HG02763 (cell line): ENCODE measurements at regions not wholly inside any gene's neighbourhood (a gene's known extent, or its start where the extent isn't known, plus 50 kb on each side); places are given as distances from the start of the nearest gene placed in this dataset.
"Not testable (repeated sequence)": the region's sequence is repeated elsewhere in the genome, so short reads cannot be mapped to it uniquely, and the experiment has no call there.

ENCODE experiments used
- ATAC-seq: cut with Tn5 transposase; IDR thresholded peaks from one replicate; pipeline ENCODE4 v1.9.1; 2021; ENCODE audit warnings: mild to moderate bottlenecking, moderate library complexity; ENCODE audit not compliant: unreplicated experiment

DNA sequence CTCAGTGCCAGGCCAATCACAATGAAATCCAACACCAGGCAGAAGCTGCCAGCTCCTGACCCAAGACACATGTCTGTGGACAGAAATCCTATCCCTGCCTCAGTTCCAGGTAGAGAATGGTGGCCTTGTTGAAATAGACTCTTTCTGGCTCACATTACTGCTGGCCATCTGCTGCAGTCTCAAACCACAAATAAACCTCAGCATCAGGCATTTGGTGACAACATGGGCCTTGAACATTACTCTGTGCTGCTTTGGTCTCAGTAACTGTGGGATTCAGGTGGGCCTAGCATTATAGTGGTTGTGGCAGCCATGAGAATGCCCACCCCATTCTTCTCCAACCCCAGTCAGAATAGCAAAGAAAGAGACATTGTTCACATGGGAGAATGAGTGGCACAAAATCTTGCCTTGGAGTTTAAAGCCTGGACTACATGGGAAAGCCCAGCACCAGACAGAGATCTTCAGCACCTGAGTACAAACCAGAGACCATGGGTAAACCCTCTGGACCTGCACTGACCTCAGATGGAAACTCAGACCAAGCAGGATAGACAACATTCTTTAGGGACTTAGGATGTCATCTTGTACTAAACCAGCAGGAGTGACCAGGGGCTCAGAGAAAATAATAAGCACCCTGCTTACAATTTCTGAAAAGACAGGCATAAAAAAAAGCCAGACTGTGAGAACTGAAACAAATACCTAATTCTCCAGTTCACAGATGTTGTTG is 50.4 kb upstream of the TRAM1L1 start:
- ATAC-seq: no peak

DNA sequence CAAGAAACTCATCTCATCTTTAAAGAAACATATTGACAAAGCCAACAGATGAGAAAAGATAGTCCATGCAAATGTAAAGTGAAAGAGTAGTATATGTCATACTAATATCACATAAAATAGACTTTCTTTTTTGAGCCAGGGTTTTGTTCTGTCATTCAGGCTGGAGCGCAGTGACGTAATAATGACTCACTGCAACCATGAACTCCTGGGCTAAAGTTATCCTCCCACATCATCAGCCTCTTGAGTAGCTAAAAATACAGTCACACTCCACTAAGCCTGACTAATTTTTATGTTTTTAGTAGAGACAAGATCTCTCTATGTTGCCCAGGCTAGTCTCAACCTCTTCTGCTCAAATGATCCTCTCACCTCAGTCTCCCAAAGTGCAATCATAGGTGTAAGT is 51.8 kb upstream of the TRAM1L1 start:
- no peak for ATAC-seq

DNA sequence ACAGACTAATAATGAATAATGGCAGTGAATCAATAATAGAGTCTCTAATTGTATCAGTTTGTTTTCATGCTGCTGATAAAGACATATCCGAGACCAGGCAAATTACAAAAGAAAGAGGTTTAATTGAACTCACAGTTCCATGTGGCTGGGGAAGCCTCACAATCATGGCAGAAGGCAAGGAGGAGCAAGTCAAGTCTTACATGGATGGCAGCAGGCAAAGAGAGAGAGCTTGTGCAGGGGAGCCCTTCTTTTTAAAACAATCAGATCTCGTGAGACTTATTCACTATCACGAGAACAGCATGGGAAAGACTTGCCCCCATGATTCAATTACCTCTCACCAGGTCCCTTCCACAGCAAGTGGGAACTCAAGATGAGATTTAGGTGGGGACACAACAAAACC is 53.4 kb upstream of the TRAM1L1 start:
- not testable (repeated sequence) for ATAC-seq

DNA sequence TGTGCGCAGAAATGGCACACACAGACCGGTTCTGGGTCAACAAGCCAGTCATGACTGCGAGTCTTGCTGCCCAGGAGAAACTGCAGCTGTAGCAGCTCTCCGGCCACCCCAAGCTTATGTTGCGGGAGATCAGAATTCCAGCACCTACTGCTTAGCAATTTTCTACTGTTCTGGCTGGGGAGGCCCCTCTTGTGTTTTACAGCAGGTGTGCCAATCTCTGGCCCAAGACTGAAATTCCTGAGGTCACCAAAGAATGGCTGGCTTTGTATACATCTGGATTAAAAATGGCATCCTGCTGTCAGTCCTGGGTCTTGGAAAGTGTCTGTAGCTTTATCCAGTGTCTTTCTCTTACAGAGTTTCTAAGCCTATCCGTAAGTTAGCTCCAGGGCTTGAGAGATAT is 68.9 kb upstream of the TRAM1L1 start:
- no peak for ATAC-seq

DNA sequence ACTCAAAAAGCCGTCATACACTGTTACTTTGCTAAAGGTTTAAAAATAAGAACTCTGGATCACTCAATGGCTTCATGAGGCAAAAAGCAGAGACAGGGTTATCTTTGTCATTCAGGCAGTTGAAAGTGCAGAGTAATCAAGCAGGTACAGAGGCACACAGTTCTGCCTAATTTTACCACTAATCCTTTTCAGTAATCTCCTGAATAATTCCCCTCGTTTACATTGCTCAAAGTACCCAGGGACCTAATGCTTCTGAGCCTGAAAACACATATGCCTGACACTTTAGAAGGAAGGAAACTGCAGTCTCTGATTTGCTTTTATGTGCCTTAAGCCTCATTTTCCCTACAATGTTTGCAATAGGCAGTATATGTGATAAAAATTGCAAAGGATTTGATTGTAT is 71.4 kb upstream of the TRAM1L1 start:
- no peak for ATAC-seq

DNA sequence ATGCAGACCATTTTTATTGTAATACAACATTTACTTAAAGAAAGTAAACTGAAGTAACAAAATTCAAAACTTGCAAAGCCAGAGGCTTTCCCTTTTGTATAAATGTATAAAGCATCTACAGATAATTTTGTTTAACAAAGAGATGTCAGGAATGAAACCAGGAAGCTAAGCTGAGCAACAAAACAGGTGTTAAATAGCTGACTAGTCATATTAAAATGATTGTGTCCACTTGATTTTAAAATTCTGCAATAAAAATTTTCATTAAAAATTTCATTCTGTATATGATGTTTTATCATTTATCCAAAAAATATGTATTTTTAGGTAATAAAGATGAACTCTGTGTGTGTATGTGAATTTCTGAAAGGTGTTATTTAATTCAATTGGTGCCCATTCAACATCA is 72.0 kb upstream of the TRAM1L1 start:
- ATAC-seq: no peak

DNA sequence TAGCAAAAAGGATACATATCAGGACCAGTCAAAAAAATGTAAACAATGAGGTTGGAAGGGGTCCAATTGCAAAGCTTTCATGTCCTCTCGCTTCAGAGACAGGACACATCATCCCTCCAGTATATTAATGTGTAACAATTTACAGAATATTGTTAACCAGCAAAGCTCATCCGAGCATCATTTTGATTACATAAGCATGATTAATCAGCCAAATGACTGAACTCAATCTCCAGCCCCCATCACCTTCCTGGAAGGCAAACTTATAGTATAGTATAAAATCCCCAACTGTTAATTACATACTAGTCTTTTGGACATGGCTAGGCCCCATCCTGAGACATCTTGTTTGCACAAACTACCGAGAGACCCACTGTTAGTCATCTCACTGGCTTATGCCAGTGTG is 77.6 kb upstream of the TRAM1L1 start:
- ATAC-seq: no peak

DNA sequence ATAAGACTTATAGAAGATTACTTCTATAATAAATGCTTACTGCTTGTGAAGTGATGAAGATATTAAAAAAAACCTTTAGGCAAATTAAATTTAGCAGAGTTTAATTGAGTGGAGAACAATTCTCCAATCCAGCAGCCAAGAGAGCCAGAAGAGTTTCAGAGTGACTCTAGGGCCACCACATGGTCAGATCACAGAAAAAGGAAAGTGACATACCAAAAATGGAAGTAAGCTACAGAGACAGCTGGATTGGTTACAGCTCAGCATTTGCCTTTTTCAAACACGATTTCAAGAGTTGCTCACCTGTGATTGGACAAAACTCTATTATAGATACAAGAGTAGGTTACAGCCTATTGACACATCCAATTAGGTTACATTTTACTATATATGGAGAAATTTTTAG is 79.0 kb upstream of the TRAM1L1 start:
- no peak for ATAC-seq

DNA sequence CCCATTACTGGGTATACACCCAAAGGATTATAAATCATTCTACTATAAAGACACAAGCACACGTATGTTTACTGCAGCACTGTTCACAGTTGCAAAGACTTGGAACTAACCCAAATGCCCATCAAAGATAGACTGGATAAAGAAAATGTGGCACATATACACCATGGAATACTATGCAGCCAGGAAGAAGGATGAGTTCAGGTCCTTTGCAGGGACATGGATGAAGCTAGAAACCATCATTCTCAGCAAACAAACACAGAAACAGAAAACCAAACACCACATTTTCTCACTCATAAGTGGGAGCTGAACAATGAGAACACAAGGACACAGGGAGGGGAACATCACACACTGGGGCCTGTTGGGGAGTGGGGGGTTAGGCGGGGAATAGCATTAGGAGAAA is 90.0 kb upstream of the TRAM1L1 start:
- not testable (repeated sequence) for ATAC-seq

DNA sequence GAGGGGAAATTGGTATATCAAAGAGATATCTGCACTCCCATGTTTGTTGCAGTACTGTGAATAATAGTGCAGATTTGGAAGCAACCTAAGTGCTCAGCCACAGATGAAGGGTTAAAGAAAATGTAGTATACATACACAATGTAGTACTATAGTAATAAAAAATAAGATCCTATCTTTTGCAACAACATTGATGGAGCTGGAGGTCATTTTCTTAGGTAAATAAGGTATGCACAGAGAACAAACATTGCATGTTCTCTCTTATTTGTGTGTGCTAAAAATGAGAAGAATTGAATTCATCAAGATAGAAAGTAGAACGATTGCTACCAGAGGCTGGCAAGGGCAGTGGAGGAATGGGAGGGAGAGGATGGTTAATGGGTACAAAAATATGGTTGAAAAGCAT is 117.9 kb upstream of the TRAM1L1 start:
- ATAC-seq: no peak

DNA sequence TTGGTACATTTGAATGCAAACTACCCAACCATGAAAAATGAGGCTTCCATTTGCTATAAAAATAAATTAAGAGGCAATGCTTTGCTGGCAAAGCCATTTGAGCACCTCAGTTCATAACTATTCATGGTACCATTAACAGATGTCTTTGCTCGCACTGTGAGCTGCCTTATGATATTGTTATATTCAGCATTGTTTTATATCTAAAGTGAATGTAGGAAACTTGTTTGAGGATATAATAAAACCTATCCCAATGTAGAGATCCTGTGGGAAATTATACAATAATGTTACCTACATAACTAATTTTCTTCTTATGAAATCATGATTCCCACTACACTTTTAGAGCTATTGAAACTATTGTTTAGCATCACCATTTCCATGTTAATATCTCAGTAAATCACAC is 125.2 kb upstream of the TRAM1L1 start:
- ATAC-seq: no peak

DNA sequence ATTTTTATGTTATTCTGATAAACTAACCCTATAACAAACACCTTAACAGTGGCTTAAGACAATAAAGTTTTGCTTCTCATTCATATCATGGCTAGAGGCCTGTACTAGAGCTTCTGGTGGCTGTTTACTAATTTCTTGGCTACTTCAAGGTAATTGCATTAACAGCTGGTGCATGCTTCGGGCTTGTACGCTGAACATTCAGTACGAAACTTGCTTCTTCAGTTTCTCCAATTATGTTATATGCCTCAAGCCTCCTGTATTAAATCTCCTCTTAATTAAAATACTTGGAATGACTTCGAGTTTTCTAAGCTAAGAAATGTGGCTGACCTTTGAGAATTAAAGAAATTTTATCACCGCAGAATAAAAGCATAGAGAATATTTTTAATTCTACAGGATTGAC is 138.9 kb upstream of the TRAM1L1 start:
- ATAC-seq: no peak

DNA sequence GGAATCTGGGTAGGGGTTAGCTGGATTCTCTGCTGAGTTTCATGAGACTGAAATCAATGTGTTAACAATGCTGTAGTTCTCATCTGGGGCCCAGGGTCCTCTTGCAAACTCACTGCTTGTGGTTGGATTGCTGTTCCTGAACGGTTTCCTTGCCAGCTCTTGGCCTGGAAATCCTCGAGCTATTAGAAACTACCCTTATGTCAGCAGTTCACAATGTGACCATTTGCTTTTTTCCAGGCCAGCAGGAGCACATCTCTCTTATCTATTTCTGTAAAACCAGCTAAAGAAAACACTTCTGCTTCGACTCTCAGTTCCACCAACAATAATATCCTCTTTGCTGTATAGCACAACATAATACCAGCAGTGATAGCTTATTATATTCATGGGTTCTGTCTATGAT is 140.1 kb upstream of the TRAM1L1 start:
- no peak for ATAC-seq

DNA sequence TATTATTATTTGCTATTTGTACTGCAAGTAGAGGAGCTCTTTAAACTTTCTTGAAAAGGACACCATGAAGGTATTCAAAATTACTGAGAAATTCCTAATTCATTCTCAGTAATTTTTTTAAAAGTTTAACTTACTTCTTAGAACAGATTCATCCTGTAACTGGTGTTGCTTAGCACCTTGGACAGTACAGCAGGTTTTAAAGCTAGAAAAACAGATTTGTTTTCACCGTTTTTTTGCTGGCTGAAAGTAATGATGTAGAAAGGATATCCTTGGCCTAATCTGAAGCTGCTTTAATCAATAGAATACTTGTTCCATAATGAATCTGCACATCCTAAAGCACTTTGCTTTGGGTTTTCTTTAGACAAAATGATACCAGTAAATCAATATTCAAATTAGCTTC is 142.5 kb upstream of the TRAM1L1 start:
- no peak for ATAC-seq

DNA sequence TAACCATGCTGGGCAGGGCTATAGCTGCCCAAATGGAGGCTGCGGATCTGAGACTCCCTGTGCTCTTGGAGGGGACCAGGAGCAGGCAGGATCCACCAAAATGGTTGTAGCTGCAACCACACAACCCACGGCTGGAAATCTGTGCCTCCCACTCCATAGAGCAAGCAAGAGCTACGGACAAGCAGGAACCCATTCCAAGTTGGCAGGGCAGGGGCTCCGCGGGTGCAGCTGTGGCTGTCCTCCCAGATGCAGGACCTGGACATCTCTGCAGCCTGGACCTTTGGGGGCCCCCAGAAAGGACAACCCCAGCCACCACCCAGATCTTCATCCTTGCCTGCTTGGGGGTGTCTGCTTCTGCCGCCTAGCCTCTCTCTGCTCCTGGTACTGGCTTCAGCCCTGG is 154.1 kb upstream of the TRAM1L1 start:
- no peak for ATAC-seq

DNA sequence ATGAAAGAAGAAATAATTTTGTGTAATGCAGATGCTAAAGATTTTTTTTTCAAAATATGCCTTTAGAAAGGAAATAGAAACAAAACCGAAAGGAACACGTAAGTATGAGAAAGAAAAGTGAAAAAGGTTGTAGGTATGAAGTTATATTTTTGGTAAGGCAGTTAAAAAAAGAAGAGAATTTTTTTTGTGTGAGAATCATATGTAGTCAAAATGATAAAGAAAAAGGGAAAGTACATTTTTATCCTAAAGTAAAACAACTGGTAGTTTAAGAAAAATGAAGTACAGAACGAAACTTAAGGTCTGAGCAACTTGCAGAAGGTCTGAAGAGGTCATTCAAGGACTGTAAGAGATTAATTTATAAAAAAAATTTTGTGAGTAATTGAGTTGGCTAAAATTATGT is 164.0 kb upstream of the TRAM1L1 start:
- peak; percentile 83 for ATAC-seq

DNA sequence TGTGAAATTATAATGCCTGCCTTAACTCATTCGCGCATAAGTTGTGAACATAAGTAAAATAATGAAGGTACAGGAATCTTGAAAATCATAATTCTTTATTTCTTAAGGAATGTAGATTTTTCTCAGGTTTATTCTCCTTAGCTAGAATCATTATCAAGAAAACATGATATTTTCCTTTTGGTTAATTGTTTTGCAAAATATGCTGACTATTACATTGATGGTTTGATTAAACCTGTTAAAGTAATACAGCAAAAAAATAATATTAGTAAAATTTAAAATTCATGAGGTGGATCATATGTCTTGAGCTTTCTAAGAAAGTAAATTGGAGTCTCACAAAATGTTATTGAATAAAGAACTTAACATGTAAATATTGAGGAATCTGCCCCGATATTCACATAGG is 178.7 kb upstream of the TRAM1L1 start:
- ATAC-seq: no peak

DNA sequence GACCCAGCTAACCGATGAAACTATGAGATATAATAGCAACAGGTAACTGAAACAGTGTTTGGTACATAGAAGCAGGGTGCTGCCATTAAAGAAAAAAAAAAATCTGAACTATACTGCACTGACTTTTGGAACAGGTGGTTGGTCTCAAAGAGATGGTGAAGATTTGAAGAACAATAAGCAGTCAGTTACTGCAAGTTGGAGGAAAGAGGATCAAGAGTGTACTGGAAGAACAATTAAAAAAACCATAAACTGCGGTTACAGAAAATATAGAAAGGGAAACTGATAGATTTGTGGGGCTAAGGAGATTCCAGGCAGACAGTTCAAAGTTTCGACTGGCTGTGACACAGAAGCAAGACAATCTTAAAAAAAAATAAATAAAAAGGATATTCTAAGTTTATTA is 181.9 kb upstream of the TRAM1L1 start:
- no peak for ATAC-seq

DNA sequence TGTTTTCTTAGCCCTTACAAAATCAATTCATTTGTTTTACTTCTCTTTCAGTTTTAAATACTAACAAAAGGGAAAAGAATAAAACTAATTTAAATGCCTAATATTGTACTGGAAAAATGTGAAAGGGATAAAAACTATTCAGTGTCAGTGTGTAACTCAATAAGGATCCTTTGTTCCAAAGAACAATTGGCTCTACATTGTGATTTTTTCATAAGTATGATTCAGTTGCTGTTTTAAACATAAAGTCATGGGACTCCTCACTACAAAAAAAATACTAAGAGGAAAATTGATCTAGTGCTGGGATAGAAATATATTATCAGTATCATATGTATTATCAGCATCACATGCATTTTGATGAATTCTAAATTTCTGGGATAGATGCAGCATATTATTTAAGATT is 199.4 kb upstream of the TRAM1L1 start:
- ATAC-seq: no peak

DNA sequence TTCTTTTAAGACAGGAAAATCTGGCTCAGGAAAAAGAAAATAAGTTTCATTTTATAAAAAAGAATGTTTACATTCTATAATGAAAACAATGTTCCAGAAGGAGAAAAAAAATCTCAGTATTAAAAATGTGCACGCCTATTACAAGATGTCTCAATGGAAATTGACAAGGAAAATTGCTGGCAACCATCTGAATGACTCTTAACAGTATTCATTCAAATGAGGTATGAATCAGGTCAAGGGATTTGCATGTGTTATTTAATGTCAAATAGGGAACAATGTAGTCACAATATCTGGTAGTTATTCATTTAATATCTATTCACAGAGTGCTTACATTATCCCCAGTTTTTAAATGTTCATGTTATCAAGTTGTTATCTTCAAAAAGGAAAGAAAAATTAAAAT is 208.4 kb upstream of the TRAM1L1 start:
- no peak for ATAC-seq

DNA sequence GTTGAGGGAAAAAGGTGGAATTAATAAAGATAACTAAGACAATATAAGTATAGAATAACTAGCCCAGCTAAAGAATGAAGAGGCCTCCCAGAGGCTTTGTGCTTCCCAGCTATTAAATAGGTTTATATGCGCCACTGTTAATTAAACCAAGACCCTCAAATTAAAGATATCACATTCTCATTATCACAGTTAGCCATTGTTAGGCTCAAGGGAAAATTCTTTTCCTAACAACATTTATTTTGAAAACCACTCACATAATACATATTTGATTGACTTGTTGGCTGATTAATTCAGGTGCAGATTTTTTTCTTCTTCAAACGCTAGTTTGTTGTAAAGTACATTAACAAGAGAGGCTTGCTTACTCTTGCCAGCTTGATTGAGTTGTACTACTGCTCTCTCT is 216.8 kb upstream of the TRAM1L1 start:
- no peak for ATAC-seq

DNA sequence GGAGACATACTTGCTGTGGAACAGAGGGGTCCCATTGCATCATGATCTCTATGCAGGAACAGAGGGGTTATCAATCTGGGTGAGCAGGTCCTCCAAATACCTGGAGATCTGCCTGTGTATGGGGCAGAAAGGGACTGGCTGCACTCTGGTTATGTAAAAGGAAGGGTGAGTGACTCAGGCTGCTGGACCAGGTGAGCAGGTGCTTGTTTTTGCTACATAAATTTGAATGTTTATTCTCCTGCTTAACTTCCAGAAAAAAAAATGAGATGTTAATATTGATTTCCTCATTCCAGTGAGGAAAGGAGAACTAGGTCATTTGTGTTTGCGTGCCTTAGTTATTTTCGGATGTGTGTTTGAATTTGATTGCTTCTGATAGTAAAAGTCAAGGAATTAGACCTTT is 225.8 kb upstream of the TRAM1L1 start:
- ATAC-seq: no peak

DNA sequence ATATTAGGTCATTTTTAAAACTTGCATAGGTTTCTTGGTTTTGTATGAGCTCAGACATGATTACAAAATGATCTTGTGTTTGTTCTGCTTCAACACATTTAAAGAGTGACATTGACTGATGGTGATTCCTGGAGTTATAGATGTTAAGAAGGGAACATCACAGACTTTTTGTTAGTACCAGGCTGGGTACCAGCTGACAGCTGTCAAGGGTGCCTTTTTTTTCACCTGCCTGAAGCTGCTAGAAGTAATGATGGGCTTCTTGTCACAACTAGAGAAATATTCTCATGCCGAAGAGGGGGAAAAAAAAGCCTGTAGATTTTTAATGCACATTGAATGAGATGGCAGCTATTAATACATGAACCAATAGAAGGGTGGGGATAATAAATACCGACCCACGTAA is 226.6 kb upstream of the TRAM1L1 start:
- no peak for ATAC-seq
